SK-N-SH (cell line): ENCODE measurements at regions not wholly inside any gene's neighbourhood (a gene's known extent, or its start where the extent isn't known, plus 50 kb on each side); places are given as distances from the start of the nearest gene placed in this dataset.
"Not testable (repeated sequence)": the region's sequence is repeated elsewhere in the genome, so short reads cannot be mapped to it uniquely, and the experiment has no call there.

Experiments
- CTCF ChIA-PET: fragments of 300-600, 350-600 bp; formaldehyde crosslinking; extraction: SDS; loops from one replicate; lab custom pipeline; 2021; lab: Yijun Ruan, JAX
- POLR2A ChIA-PET: fragments of 350-600 bp; sonication (Branson Sonifier 250); formaldehyde crosslinking; extraction: SDS; loops from one replicate; lab custom pipeline; 2020; ENCODE audit warnings: antibody characterized with exemption, inconsistent platforms; lab: Yijun Ruan, JAX
- DNase-seq: peaks from one replicate; pipeline ENCODE4 v3.0.0; 2012
- H2AFZ ChIP-seq: fragments of 200-600 bp; sonication (generic); 2 replicates; pipeline ENCODE4 v1.8.1; 2016; ENCODE audit warnings: antibody characterized with exemption, mild to moderate bottlenecking, low read depth
- H3F3A ChIP-seq: fragments of 200-600 bp; sonication (generic); replicated peaks from 2 replicates; pipeline ENCODE3; 2016; ENCODE audit warnings: antibody characterized with exemption, mild to moderate bottlenecking; ENCODE audit not compliant: insufficient read depth
- H3K27ac ChIP-seq, 2 experiments: fragments of 200-500 bp in 1 of 2; fragments of 200-600 bp in 1 of 2; sonication (Bioruptor generic) in 1 of 2; sonication (generic), shearing (Covaris generic) in 1 of 2; 2 replicates each; pipeline versions ENCODE4 v1.5.1 to v1.6.1; 2014 to 2016; ENCODE audit warnings: low read depth in 2 of 2, inconsistent platforms in 1 of 2, low read length in 1 of 2, mild to moderate bottlenecking in 1 of 2, mixed read lengths in 1 of 2
- H3K27me3 ChIP-seq: fragments of 200-600 bp; sonication (generic), shearing (Covaris generic); 2 replicates; pipeline ENCODE4 v1.6.1; 2016; ENCODE audit warnings: mixed run types; ENCODE audit not compliant: insufficient read depth
- H3K36me3 ChIP-seq, 2 experiments: fragments of 200-500 bp in 1 of 2; fragments of 200-600 bp in 1 of 2; sonication (Bioruptor generic) in 1 of 2; sonication (generic) in 1 of 2; replicated peaks in 1 of 2; 2 replicates each; pipeline versions ENCODE3 to v1.5.1; 2014 to 2016; ENCODE audit warnings: low read length in 1 of 2, mild to moderate bottlenecking in 1 of 2; ENCODE audit not compliant: insufficient read depth in 2 of 2, control insufficient read depth in 1 of 2
- H3K4me1 ChIP-seq, 2 experiments: fragments of 200-500 bp in 1 of 2; fragments of 200-600 bp in 1 of 2; sonication (Bioruptor generic) in 1 of 2; sonication (generic), shearing (Covaris generic) in 1 of 2; 2 replicates each; pipeline versions ENCODE4 v1.5.1 to v1.6.1; 2014 to 2016; ENCODE audit warnings: low read depth in 1 of 2, low read length in 1 of 2, mixed run types in 1 of 2; ENCODE audit not compliant: insufficient read depth in 2 of 2, control insufficient read depth in 1 of 2
- H3K4me2 ChIP-seq: fragments of 200-600 bp; sonication (generic), shearing (Covaris generic); 2 replicates; pipeline ENCODE4 v1.6.1; 2017; ENCODE audit warnings: mixed run types
- H3K4me3 ChIP-seq, 2 experiments: fragments of 200-500 bp in 1 of 2; fragments of 200-600 bp in 1 of 2; sonication (Bioruptor generic) in 1 of 2; sonication (generic), shearing (Covaris generic) in 1 of 2; 2 replicates each; pipeline versions ENCODE4 v1.5.1 to v1.8.1; 2014 to 2016; ENCODE audit warnings: low read depth in 2 of 2, inconsistent platforms in 1 of 2, low read length in 1 of 2, mild to moderate bottlenecking in 1 of 2, mixed read lengths in 1 of 2, moderate library complexity in 1 of 2
- H3K79me2 ChIP-seq: fragments of 200-600 bp; sonication (generic); 2 replicates; pipeline ENCODE4 v1.8.1; 2017; ENCODE audit warnings: mild to moderate bottlenecking; ENCODE audit not compliant: insufficient read depth
- H3K9ac ChIP-seq: fragments of 200-600 bp; sonication (generic); 2 replicates; pipeline ENCODE4 v1.6.1; 2017; ENCODE audit warnings: mixed run types
- H3K9me2 ChIP-seq: fragments of 200-600 bp; sonication (generic); 2 replicates; pipeline ENCODE4 v1.6.1; 2017; ENCODE audit warnings: mixed run types
- H3K9me3 ChIP-seq: fragments of 200-600 bp; sonication (generic); 2 replicates; pipeline ENCODE4 v1.6.1; 2017; ENCODE audit warnings: mixed run types, mild to moderate bottlenecking, moderate library complexity
- H4K20me1 ChIP-seq: fragments of 200-600 bp; sonication (generic); 2 replicates; pipeline ENCODE4 v1.6.1; 2017; ENCODE audit warnings: mild to moderate bottlenecking, mixed run types; ENCODE audit not compliant: insufficient read depth
- CHD2 ChIP-seq: fragments of 150-350 bp; IDR thresholded peaks from 2 replicates; pipeline ENCODE4 v1.6.1; 2018; ENCODE audit warnings: low read length; ENCODE audit not compliant: partially characterized antibody
- ELF1 ChIP-seq: IDR thresholded peaks from 2 replicates; pipeline ENCODE4 v1.4.0; 2012
- EZH2phosphoT487 ChIP-seq: fragments of 200-600 bp; sonication (generic); IDR thresholded peaks from 2 replicates; pipeline ENCODE4 v1.6.1; 2017; ENCODE audit warnings: low read depth, mixed run types, mild to moderate bottlenecking, antibody characterized with exemption, moderate library complexity, borderline replicate concordance
- FOXJ3 ChIP-seq: sonication (generic); formaldehyde crosslinking; IDR thresholded peaks from 2 replicates; pipeline ENCODE4 v1.5.1; 2020; ENCODE audit warnings: mild to moderate bottlenecking, missing genetic modification reagents
- GABPA ChIP-seq: IDR thresholded peaks from 2 replicates; pipeline ENCODE4 v1.4.0; 2012; ENCODE audit warnings: low read depth, mild to moderate bottlenecking
- MXI1 ChIP-seq: IDR thresholded peaks from 2 replicates; pipeline ENCODE4 v1.6.1; 2012; ENCODE audit warnings: mild to moderate bottlenecking, low read depth, low read length, improper control_type of control experiment
- RFX5 ChIP-seq: IDR thresholded peaks from 2 replicates; pipeline ENCODE4 v1.6.1; 2012; ENCODE audit warnings: mild to moderate bottlenecking, improper control_type of control experiment, low read length
- RXRA ChIP-seq: IDR thresholded peaks from 2 replicates; pipeline ENCODE4 v1.4.0; 2012; ENCODE audit warnings: low read depth, mild to moderate bottlenecking, borderline replicate concordance
- SMC3 ChIP-seq: IDR thresholded peaks from 2 replicates; pipeline ENCODE4 v1.6.1; 2012; ENCODE audit warnings: low read depth, low read length, improper control_type of control experiment
- TCF12 ChIP-seq: IDR thresholded peaks from 2 replicates; pipeline ENCODE4 v1.4.0; 2012
- WGBS: methylation state at CpG from one replicate; pipeline ENCODE4 v1.1.6; 2017; ENCODE audit warnings: low lambda C conversion rate; 5-methylcytosine and 5-hydroxymethylcytosine counted together
- TF ChIP-seq, protein P1 (sequence below): fragments of 150-350 bp; IDR thresholded peaks from 2 replicates; pipeline ENCODE4 v1.6.1; 2016; ENCODE audit warnings: mild to moderate bottlenecking, low read depth, low read length
- TF ChIP-seq, protein P2 (sequence below): IDR thresholded peaks from 2 replicates; pipeline ENCODE4 v1.4.0; 2012; ENCODE audit warnings: low read depth

DNA sequence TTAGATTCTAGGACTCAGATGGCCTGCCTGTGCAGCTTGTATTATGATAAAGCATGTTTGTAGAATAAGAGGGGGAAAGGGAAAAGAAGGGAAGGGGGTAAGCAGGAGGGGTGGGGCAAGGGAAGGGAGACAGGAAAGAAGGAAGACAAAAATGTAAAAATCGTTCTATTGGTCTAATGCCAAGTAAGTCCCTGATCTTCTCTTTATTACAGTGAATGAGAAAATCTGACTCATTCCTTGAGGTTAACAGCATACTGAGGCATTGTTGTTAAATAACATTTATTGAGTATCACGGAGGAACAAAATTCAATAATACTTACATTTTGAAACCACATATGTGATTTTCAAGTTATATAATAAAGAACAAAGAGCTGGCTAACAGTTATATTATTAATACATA is 1534.7 kb downstream of the OLFM4 start:
- Histone ChIP-seq H3K79me2 (no peaks in the 10 kb centered on the region), H3F3A (no peaks in the 10 kb centered on the region), H4K20me1 (no peaks in the 10 kb centered on the region), H2AFZ (no peak overlapping the region), H3K4me3 (no peak overlapping the region), H3K9me2 (no peaks in the 10 kb centered on the region), H3K4me2 (no peak overlapping the region), H3K27me3 (no peaks in the 10 kb centered on the region), H3K36me3 (no peaks in the 10 kb centered on the region), H3K27ac (no peak overlapping the region), H3K4me1 (no peaks in the 10 kb centered on the region), H3K9ac (no peak overlapping the region), H3K9me3 (no peaks in the 10 kb centered on the region)
- 1% methylated on average over 2 of the region's 2 CpGs for WGBS
- TF ChIP-seq GABPA (no peak), SMC3 (no peak), EZH2phosphoT487 (no peak), RFX5 (no peak), RXRA (no peak), TCF12 (no peak)
- TF ChIP-seq, protein P1, sequence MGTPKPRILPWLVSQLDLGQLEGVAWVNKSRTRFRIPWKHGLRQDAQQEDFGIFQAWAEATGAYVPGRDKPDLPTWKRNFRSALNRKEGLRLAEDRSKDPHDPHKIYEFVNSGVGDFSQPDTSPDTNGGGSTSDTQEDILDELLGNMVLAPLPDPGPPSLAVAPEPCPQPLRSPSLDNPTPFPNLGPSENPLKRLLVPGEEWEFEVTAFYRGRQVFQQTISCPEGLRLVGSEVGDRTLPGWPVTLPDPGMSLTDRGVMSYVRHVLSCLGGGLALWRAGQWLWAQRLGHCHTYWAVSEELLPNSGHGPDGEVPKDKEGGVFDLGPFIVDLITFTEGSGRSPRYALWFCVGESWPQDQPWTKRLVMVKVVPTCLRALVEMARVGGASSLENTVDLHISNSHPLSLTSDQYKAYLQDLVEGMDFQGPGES, result no peak
- DNase-seq, result no peak
- ChIA-PET POLR2A (no interaction called here), CTCF (no interaction called here)

DNA sequence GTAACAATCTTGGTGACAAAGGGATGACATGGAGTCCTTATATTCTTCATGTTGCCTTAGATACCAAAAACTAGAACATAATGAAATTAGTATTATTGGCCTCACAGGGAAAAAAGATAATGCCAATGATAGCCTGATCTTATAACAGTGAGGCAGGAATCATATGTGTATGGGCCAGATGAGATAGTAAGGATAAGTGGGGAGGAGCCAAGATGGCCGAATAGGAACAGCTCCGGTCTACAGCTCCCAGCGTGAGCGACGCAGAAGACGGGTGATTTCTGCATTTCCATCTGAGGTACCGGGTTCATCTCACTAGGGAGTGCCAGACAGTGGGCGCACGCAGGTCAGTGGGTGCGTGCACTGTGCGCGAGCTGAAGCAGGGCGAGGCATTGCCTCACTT is 1543.4 kb downstream of the OLFM4 start:
- H3K27ac ChIP-seq, H2AFZ ChIP-seq, H3K79me2 ChIP-seq, POLR2A ChIA-PET, H3K9ac ChIP-seq, H3K9me2 ChIP-seq, H3F3A ChIP-seq, H3K4me3 ChIP-seq, H3K9me3 ChIP-seq, H3K4me2 ChIP-seq, H3K4me1 ChIP-seq, H4K20me1 ChIP-seq, CTCF ChIA-PET, H3K36me3 ChIP-seq, DNase-seq, H3K27me3 ChIP-seq: not testable (repeated sequence)
- WGBS, result 45% methylated on average over 12 of the region's 13 CpGs

DNA sequence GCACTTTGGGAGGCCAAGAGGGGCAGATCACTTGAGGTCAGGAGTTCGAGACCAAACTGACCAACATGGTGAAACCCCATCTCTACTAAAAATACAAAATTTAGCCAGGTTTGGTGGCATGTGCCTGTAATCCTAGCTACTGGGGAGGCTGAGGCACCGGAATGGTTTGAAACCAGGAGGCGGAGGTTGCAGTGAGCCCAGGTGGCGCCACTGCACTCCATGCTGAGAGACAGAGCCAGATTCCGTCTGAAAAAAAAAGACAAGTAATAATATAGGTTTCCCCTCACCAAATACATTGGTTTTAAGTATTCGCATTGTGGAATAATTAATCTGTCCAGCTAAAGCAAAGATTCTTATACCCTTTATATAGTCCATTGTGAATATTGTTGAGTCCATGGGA is 1544.6 kb downstream of the OLFM4 start:
- no peak overlapping the region for H3K4me2 ChIP-seq
- no peaks in the 10 kb centered on the region for H3K27me3 ChIP-seq
- TF ChIP-seq MXI1, result no peak
- TF ChIP-seq, protein P2, sequence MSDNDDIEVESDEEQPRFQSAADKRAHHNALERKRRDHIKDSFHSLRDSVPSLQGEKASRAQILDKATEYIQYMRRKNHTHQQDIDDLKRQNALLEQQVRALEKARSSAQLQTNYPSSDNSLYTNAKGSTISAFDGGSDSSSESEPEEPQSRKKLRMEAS, result no peak
- no peak for TF ChIP-seq RFX5
- no peak for TF ChIP-seq TCF12
- no peak for TF ChIP-seq FOXJ3 (CRISPR knock-in tag)
- no peak for TF ChIP-seq ELF1
- TF ChIP-seq CHD2, result no peak
- TF ChIP-seq, all 33 proteins: peak for 0
- Histone ChIP-seq H4K20me1 (no peaks in the 10 kb centered on the region), H3K4me1 (no peaks in the 10 kb centered on the region), H3K9me3 (no peaks in the 10 kb centered on the region), H3K36me3 (no peaks in the 10 kb centered on the region), H3K79me2 (no peaks in the 10 kb centered on the region), H3K4me3 (no peak overlapping the region), H3F3A (no peaks in the 10 kb centered on the region), H3K9me2 (no peaks in the 10 kb centered on the region), H3K9ac (no peak overlapping the region), H2AFZ (no peak overlapping the region), H3K27ac (no peak overlapping the region)
- 35% methylated on average over 6 of the region's 6 CpGs for WGBS
- ChIA-PET POLR2A (no interaction called here), CTCF (no interaction called here)
- no peak for DNase-seq
